ENCODE measurements at regions not wholly inside any gene's neighbourhood (a gene's known extent, or its start where the extent isn't known, plus 50 kb on each side); places are given as distances from the start of the nearest gene placed in this dataset.

DNA sequence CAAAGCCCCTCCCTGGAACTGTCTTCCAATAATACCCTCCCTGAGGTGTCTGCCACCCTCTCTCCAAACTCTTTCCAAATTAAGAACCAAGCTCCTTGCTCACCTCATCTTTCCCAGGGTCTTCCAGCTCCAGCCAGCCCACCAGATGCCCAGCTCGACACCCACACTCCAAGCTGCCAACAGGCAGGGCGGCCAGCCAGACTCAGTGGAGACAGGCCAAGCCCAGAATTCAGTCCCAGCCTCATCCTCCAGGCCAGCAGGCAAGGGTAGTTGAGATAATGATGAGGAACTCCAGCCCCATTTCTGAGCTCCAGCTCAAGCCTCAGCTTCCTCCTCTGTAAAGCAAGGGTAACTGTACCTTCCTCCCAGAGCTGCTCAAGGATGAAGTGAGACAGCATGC lies 132.9 kb downstream of the CHST1 start:
- TF ChIP-seq, protein P1, sequence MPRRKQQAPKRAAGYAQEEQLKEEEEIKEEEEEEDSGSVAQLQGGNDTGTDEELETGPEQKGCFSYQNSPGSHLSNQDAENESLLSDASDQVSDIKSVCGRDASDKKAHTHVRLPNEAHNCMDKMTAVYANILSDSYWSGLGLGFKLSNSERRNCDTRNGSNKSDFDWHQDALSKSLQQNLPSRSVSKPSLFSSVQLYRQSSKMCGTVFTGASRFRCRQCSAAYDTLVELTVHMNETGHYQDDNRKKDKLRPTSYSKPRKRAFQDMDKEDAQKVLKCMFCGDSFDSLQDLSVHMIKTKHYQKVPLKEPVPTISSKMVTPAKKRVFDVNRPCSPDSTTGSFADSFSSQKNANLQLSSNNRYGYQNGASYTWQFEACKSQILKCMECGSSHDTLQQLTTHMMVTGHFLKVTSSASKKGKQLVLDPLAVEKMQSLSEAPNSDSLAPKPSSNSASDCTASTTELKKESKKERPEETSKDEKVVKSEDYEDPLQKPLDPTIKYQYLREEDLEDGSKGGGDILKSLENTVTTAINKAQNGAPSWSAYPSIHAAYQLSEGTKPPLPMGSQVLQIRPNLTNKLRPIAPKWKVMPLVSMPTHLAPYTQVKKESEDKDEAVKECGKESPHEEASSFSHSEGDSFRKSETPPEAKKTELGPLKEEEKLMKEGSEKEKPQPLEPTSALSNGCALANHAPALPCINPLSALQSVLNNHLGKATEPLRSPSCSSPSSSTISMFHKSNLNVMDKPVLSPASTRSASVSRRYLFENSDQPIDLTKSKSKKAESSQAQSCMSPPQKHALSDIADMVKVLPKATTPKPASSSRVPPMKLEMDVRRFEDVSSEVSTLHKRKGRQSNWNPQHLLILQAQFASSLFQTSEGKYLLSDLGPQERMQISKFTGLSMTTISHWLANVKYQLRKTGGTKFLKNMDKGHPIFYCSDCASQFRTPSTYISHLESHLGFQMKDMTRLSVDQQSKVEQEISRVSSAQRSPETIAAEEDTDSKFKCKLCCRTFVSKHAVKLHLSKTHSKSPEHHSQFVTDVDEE (CRISPR knock-in tag; IDR thresholded peaks at IDR 0.05) = no peak
- TF ChIP-seq, protein P2, sequence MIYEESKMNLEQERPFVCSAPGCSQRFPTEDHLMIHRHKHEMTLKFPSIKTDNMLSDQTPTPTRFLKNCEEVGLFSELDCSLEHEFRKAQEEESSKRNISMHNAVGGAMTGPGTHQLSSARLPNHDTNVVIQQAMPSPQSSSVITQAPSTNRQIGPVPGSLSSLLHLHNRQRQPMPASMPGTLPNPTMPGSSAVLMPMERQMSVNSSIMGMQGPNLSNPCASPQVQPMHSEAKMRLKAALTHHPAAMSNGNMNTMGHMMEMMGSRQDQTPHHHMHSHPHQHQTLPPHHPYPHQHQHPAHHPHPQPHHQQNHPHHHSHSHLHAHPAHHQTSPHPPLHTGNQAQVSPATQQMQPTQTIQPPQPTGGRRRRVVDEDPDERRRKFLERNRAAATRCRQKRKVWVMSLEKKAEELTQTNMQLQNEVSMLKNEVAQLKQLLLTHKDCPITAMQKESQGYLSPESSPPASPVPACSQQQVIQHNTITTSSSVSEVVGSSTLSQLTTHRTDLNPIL (CRISPR knock-in tag; IDR thresholded peaks at IDR 0.05; ENCODE audit: low read depth) = no peak
- no peak for TF ChIP-seq ZNF8 (CRISPR knock-in tag; IDR thresholded peaks at IDR 0.05)
- TF ChIP-seq, protein P3, sequence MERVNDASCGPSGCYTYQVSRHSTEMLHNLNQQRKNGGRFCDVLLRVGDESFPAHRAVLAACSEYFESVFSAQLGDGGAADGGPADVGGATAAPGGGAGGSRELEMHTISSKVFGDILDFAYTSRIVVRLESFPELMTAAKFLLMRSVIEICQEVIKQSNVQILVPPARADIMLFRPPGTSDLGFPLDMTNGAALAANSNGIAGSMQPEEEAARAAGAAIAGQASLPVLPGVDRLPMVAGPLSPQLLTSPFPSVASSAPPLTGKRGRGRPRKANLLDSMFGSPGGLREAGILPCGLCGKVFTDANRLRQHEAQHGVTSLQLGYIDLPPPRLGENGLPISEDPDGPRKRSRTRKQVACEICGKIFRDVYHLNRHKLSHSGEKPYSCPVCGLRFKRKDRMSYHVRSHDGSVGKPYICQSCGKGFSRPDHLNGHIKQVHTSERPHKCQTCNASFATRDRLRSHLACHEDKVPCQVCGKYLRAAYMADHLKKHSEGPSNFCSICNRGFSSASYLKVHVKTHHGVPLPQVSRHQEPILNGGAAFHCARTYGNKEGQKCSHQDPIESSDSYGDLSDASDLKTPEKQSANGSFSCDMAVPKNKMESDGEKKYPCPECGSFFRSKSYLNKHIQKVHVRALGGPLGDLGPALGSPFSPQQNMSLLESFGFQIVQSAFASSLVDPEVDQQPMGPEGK (CRISPR knock-in tag; IDR thresholded peaks at IDR 0.05; ENCODE audit: borderline replicate concordance) = no peak
- no peak for TF ChIP-seq ZNF70 (CRISPR knock-in tag; IDR thresholded peaks at IDR 0.05)
- no peak for TF ChIP-seq RARB (CRISPR knock-in tag; IDR thresholded peaks at IDR 0.05)
- TF ChIP-seq ESRRG (CRISPR knock-in tag; IDR thresholded peaks at IDR 0.05) = no peak
- no peak for TF ChIP-seq TOX (CRISPR knock-in tag; IDR thresholded peaks at IDR 0.05; ENCODE audit: borderline replicate concordance)
